GM12878 (cell line): ENCODE measurements at regions not wholly inside any gene's neighbourhood (a gene's known extent, or its start where the extent isn't known, plus 50 kb on each side); places are given as distances from the start of the nearest gene placed in this dataset.

ENCODE experiments used
- EGR1 ChIP-seq, 2 experiments: IDR thresholded peaks; 1 replicate in 1 of 2; 2 replicates in 1 of 2; pipeline ENCODE4 v1.6.1; 2011 to 2012; ENCODE audit warnings: low read depth in 2 of 2, low read length in 2 of 2, borderline replicate concordance in 1 of 2, mild to moderate bottlenecking in 1 of 2, moderate library complexity in 1 of 2
- JUND ChIP-seq: IDR thresholded peaks from 2 replicates; pipeline ENCODE4 v1.6.1; 2012; ENCODE audit warnings: low read depth, mild to moderate bottlenecking, low read length, improper control_type of control experiment, moderate library complexity
- NR2C1 ChIP-seq: fragments of 450-650 bp; IDR thresholded peaks from 2 replicates; pipeline ENCODE4 v1.6.1; 2017; ENCODE audit warnings: antibody characterized with exemption, mild to moderate bottlenecking, moderate library complexity
- POLR2A ChIP-seq: IDR thresholded peaks from 2 replicates; pipeline ENCODE4 v1.6.1; 2011; ENCODE audit warnings: low read depth, mild to moderate bottlenecking, low read length
- POLR2AphosphoS5 ChIP-seq: IDR thresholded peaks from 2 replicates; pipeline ENCODE4 v1.6.1; 2011; ENCODE audit warnings: mild to moderate bottlenecking, low read length, inconsistent platforms
- RFX5 ChIP-seq: IDR thresholded peaks from 2 replicates; pipeline ENCODE4 v1.6.1; 2011; ENCODE audit warnings: low read depth, low read length, improper control_type of control experiment
- SREBF1 ChIP-seq: IDR thresholded peaks from 2 replicates; pipeline ENCODE4 v1.6.1; 2012; ENCODE audit warnings: mild to moderate bottlenecking, low read length
- TAF1 ChIP-seq: IDR thresholded peaks from 2 replicates; pipeline ENCODE4 v1.6.1; 2011; ENCODE audit warnings: mild to moderate bottlenecking, low read depth, low read length, borderline replicate concordance
- ZNF274 ChIP-seq: IDR thresholded peaks from one replicate; pipeline ENCODE4 v1.8.0; 2011; ENCODE audit not compliant: insufficient read length, insufficient read depth
- ZNF384 ChIP-seq: IDR thresholded peaks from 2 replicates; pipeline ENCODE4 v1.6.1; 2012; ENCODE audit warnings: low read depth, mild to moderate bottlenecking, low read length, improper control_type of control experiment, borderline replicate concordance
- ZSCAN29 ChIP-seq: fragments of 450-650 bp; IDR thresholded peaks from 2 replicates; pipeline ENCODE4 v1.6.1; 2017; ENCODE audit warnings: mild to moderate bottlenecking, moderate library complexity
- TF ChIP-seq, protein P1 (sequence below), 3 experiments: IDR thresholded peaks in 2 of 3; conservative IDR thresholded peaks in 1 of 3; 2 replicates each; pipeline ENCODE4 v1.5.1; 2011; ENCODE audit warnings: low read depth in 3 of 3, low read length in 3 of 3, mild to moderate bottlenecking in 3 of 3, control low read depth in 2 of 3, moderate library complexity in 2 of 3, inconsistent platforms in 1 of 3, mixed read lengths in 1 of 3; ENCODE audit not compliant: control insufficient read depth in 2 of 3, insufficient read depth in 1 of 3; ENCODE audit errors: extremely low read depth in 1 of 3
- TF ChIP-seq, protein P2 (sequence below): IDR thresholded peaks from 2 replicates; pipeline ENCODE4 v1.6.1; 2012; ENCODE audit warnings: mild to moderate bottlenecking, low read depth, low read length

DNA sequence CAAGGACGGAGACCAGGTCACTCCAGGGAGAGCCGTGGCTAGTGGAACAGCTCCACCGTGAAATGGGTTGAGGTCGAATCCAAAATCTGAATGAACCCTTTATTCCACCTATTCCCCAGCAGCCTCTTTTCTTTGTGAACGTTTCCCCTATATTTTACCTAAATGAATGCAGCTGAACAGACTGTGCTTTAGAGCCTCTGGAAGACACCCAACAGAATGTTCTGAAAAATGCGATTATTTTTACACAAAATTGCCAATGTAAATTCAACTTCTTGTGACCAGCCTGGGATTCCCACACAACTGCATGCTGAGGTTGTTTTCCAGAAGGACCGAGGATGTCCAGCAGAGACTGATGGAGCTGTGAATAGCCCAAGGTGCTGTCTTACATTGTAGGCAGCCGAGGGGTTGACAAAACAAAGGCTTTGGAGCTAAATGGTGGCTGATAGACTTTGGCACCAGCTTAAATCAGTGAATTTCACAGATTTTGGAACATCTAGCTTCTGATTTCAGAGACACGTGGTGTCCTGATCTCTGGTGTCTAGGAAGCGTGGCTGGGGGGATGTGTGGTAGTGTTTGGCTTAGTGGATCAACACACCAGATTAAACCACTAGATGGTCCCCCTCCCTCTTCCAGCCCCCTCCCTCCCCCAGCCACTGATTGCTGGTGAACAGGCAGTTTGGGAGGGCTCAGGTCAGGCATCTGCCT, 150.4 kb downstream of the ZNF664 start:
- TF ChIP-seq ZSCAN29 = no peak
- TF ChIP-seq POLR2A = no peak
- no peak for TF ChIP-seq RFX5
- TF ChIP-seq EGR1 (IDR thresholded peaks at IDR 0.05; ENCODE audit: borderline replicate concordance in 1 of 2, low read depth in 2 of 2, low read length in 2 of 2) = no peak
- TF ChIP-seq SREBF1 = no peak
- no peak for TF ChIP-seq TAF1
- TF ChIP-seq ZNF384 = no peak
- TF ChIP-seq, protein P1, sequence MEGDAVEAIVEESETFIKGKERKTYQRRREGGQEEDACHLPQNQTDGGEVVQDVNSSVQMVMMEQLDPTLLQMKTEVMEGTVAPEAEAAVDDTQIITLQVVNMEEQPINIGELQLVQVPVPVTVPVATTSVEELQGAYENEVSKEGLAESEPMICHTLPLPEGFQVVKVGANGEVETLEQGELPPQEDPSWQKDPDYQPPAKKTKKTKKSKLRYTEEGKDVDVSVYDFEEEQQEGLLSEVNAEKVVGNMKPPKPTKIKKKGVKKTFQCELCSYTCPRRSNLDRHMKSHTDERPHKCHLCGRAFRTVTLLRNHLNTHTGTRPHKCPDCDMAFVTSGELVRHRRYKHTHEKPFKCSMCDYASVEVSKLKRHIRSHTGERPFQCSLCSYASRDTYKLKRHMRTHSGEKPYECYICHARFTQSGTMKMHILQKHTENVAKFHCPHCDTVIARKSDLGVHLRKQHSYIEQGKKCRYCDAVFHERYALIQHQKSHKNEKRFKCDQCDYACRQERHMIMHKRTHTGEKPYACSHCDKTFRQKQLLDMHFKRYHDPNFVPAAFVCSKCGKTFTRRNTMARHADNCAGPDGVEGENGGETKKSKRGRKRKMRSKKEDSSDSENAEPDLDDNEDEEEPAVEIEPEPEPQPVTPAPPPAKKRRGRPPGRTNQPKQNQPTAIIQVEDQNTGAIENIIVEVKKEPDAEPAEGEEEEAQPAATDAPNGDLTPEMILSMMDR (IDR thresholded peaks at IDR 0.05 in 2 of 3, conservative IDR thresholded peaks at IDR 0.05 in 1 of 3; ENCODE audit: control insufficient read depth in 2 of 3, extremely low read depth in 1 of 3, insufficient read depth in 1 of 3, low read depth in 3 of 3, low read length in 3 of 3) = no peak
- no peak for TF ChIP-seq JUND
- TF ChIP-seq ZNF274 = no peak
- no peak for TF ChIP-seq POLR2AphosphoS5
- no peak for TF ChIP-seq NR2C1
- TF ChIP-seq, protein P2, sequence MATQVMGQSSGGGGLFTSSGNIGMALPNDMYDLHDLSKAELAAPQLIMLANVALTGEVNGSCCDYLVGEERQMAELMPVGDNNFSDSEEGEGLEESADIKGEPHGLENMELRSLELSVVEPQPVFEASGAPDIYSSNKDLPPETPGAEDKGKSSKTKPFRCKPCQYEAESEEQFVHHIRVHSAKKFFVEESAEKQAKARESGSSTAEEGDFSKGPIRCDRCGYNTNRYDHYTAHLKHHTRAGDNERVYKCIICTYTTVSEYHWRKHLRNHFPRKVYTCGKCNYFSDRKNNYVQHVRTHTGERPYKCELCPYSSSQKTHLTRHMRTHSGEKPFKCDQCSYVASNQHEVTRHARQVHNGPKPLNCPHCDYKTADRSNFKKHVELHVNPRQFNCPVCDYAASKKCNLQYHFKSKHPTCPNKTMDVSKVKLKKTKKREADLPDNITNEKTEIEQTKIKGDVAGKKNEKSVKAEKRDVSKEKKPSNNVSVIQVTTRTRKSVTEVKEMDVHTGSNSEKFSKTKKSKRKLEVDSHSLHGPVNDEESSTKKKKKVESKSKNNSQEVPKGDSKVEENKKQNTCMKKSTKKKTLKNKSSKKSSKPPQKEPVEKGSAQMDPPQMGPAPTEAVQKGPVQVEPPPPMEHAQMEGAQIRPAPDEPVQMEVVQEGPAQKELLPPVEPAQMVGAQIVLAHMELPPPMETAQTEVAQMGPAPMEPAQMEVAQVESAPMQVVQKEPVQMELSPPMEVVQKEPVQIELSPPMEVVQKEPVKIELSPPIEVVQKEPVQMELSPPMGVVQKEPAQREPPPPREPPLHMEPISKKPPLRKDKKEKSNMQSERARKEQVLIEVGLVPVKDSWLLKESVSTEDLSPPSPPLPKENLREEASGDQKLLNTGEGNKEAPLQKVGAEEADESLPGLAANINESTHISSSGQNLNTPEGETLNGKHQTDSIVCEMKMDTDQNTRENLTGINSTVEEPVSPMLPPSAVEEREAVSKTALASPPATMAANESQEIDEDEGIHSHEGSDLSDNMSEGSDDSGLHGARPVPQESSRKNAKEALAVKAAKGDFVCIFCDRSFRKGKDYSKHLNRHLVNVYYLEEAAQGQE = no peak
